OCI-LY1 (cell line): ENCODE measurements at regions not wholly inside any gene's neighbourhood (a gene's known extent, or its start where the extent isn't known, plus 50 kb on each side); places are given as distances from the start of the nearest gene placed in this dataset.

Source experiments
- H2AFZ ChIP-seq: fragments of 200-600 bp; sonication (generic), shearing (Covaris generic); 2 replicates; pipeline ENCODE4 v1.6.0; 2014; ENCODE audit warnings: antibody characterized with exemption, mild to moderate bottlenecking, low read length
- H3F3A ChIP-seq: fragments of 200-600 bp; sonication (generic), shearing (Covaris generic); 2 replicates; pipeline ENCODE4 v1.6.0; 2014; ENCODE audit warnings: mild to moderate bottlenecking, antibody characterized with exemption, low read length, moderate library complexity; ENCODE audit not compliant: insufficient read depth
- H3K27ac ChIP-seq: fragments of 200-600 bp; sonication (generic); 2 replicates; pipeline ENCODE4 v1.5.1; 2014; ENCODE audit warnings: low read length, mixed run types, mild to moderate bottlenecking, low read depth; ENCODE audit not compliant: poor library complexity, severe bottlenecking
- H3K27me3 ChIP-seq: fragments of 200-600 bp; sonication (generic); 2 replicates; pipeline ENCODE4 v1.6.0; 2014; ENCODE audit warnings: antibody characterized with exemption, mild to moderate bottlenecking, low read length, moderate library complexity; ENCODE audit not compliant: insufficient read depth
- H3K36me3 ChIP-seq: fragments of 200-600 bp; sonication (generic); 2 replicates; pipeline ENCODE4 v1.6.1; 2014; ENCODE audit warnings: mild to moderate bottlenecking, antibody characterized with exemption, low read length, moderate library complexity, mixed read lengths; ENCODE audit not compliant: insufficient read depth
- H3K4me1 ChIP-seq: fragments of 200-600 bp; sonication (generic); 2 replicates; pipeline ENCODE4 v1.5.1; 2014; ENCODE audit warnings: mild to moderate bottlenecking, low read length, moderate library complexity; ENCODE audit not compliant: insufficient read depth, severe bottlenecking
- H3K4me2 ChIP-seq: fragments of 200-600 bp; sonication (generic), shearing (Covaris generic); 2 replicates; pipeline ENCODE4 v1.6.1; 2014; ENCODE audit warnings: low read length
- H3K4me3 ChIP-seq: fragments of 200-600 bp; sonication (generic); 2 replicates; pipeline ENCODE4 v1.5.1; 2014; ENCODE audit warnings: low read length, low read depth, mild to moderate bottlenecking, mixed read lengths; ENCODE audit not compliant: poor library complexity, severe bottlenecking
- H3K79me2 ChIP-seq: fragments of 200-600 bp; shearing (Covaris generic); 2 replicates; pipeline ENCODE4 v1.6.1; 2016; ENCODE audit warnings: mixed run types, low read length, mixed read lengths; ENCODE audit not compliant: insufficient read depth
- H3K9ac ChIP-seq: fragments of 200-600 bp; sonication (generic), shearing (Covaris generic); 2 replicates; pipeline ENCODE4 v1.6.1; 2014; ENCODE audit warnings: mild to moderate bottlenecking, low read length, mixed read lengths
- H3K9me2 ChIP-seq: fragments of 200-600 bp; sonication (generic), shearing (Covaris generic); 2 replicates; pipeline ENCODE4 v1.6.1; 2014; ENCODE audit warnings: low read depth, mild to moderate bottlenecking, low read length, mixed read lengths
- H3K9me3 ChIP-seq: fragments of 200-600 bp; shearing (Covaris generic); 2 replicates; pipeline ENCODE4 v1.6.1; 2014; ENCODE audit warnings: low read length, mixed read lengths
- H4K20me1 ChIP-seq: fragments of 200-600 bp; sonication (generic), shearing (Covaris generic); 2 replicates; pipeline ENCODE4 v1.6.0; 2016; ENCODE audit warnings: mild to moderate bottlenecking, low read length; ENCODE audit not compliant: insufficient read depth
- CTCF ChIP-seq: fragments of 200-600 bp; sonication (generic), shearing (Covaris generic); IDR thresholded peaks from 2 replicates; pipeline ENCODE4 v1.5.1; 2017; ENCODE audit warnings: mild to moderate bottlenecking, antibody characterized with exemption, low read length, moderate library complexity, mixed read lengths
- EZH2 ChIP-seq: fragments of 200-600 bp; sonication (generic), shearing (Covaris generic); IDR thresholded peaks from 2 replicates; pipeline ENCODE4 v1.8.0; 2017; ENCODE audit warnings: borderline replicate concordance, mixed run types, mild to moderate bottlenecking, antibody characterized with exemption, low read length, moderate library complexity, mixed read lengths

DNA sequence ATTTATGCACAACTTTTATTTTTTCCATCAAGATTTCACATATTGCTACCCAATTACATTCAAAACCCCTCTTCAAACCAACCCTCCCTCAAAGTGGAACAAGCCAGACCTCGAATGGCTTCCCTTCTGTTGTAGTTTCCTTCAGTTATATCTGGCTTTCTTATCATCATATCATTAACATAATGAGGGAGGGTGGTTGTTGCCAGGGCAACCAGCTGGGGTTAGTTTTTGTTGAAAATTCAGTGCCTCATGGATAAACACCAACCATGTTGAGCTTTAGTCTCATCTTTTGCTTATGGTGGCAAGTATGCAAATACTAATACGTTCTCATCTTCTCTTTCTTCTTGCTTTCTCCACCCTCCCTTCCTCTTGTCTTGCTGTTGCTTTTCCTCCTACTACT is 359.7 kb downstream of the CDH11 start:
- H3K27me3 ChIP-seq = no peaks in the 10 kb centered on the region
- no peaks in the 10 kb centered on the region for H3K9me2 ChIP-seq
- H2AFZ ChIP-seq = no peak overlapping the region
- H3K9me3 ChIP-seq = no peaks in the 10 kb centered on the region
- H3K36me3 ChIP-seq = no peaks in the 10 kb centered on the region
- H3K9ac ChIP-seq = no peak overlapping the region
- no peaks in the 10 kb centered on the region for H3F3A ChIP-seq
- no peak overlapping the region for H3K4me2 ChIP-seq
- no peaks in the 10 kb centered on the region for H3K79me2 ChIP-seq
- TF ChIP-seq CTCF = no peak
- no peak for TF ChIP-seq EZH2
- no peaks in the 10 kb centered on the region for H4K20me1 ChIP-seq
- H3K27ac ChIP-seq = no peak overlapping the region
- no peak overlapping the region for H3K4me3 ChIP-seq
- no peaks in the 10 kb centered on the region for H3K4me1 ChIP-seq

DNA sequence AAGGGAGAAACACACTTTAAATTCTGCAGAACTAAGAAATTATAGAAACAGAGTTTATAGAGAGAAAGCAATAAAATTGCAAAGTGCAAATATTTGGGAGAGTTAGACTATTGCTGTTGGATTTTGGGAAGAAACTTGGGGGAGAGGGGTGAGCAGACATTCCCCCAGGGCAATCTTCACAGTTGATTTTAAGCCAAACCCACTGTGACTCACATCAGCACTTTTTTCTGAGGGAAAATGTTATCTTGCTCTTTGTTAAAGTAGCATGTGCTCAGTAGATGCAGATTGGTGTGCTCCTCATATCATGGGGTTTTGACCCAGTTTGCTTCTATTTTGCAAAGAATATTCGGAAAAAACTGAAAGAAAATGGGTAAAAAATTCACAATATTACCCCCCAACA is 367.6 kb downstream of the CDH11 start:
- H4K20me1 ChIP-seq = no peaks in the 10 kb centered on the region
- no peak overlapping the region for H2AFZ ChIP-seq
- no peaks in the 10 kb centered on the region for H3K36me3 ChIP-seq
- no peaks in the 10 kb centered on the region for H3K9me2 ChIP-seq
- H3K79me2 ChIP-seq = no peaks in the 10 kb centered on the region
- no peak overlapping the region for H3K9ac ChIP-seq
- H3K27me3 ChIP-seq = no peaks in the 10 kb centered on the region
- no peaks in the 10 kb centered on the region for H3K4me1 ChIP-seq
- H3K27ac ChIP-seq = no peak overlapping the region
- TF ChIP-seq EZH2 (no peak), CTCF (no peak)
- no peak overlapping the region for H3K4me2 ChIP-seq
- H3F3A ChIP-seq = no peaks in the 10 kb centered on the region
- H3K4me3 ChIP-seq = no peak overlapping the region
- H3K9me3 ChIP-seq = no peaks in the 10 kb centered on the region

- H3K36me3 ChIP-seq = no peaks in the 10 kb centered on the region
- H3K4me1 ChIP-seq = no peaks in the 10 kb centered on the region
- no peaks in the 10 kb centered on the region for H3K9me2 ChIP-seq
- no peak overlapping the region for H3K27ac ChIP-seq
- TF ChIP-seq EZH2 = no peak
- no peak for TF ChIP-seq CTCF
- H3K9me3 ChIP-seq = no peaks in the 10 kb centered on the region
- H3K27me3 ChIP-seq = no peaks in the 10 kb centered on the region
- H4K20me1 ChIP-seq = no peaks in the 10 kb centered on the region
- no peak overlapping the region for H3K4me3 ChIP-seq
- H3K79me2 ChIP-seq = no peaks in the 10 kb centered on the region
- H3K4me2 ChIP-seq = no peak overlapping the region
- no peak overlapping the region for H2AFZ ChIP-seq
- H3K9ac ChIP-seq = no peak overlapping the region
- H3F3A ChIP-seq = no peaks in the 10 kb centered on the region
These were observed 370.0 kb downstream of the CDH11 start for GRCh38 chr16:64751906-64752305.
